ENCODE measurements at regions not wholly inside any gene's neighbourhood (a gene's known extent, or its start where the extent isn't known, plus 50 kb on each side); places are given as distances from the start of the nearest gene placed in this dataset.

DNA sequence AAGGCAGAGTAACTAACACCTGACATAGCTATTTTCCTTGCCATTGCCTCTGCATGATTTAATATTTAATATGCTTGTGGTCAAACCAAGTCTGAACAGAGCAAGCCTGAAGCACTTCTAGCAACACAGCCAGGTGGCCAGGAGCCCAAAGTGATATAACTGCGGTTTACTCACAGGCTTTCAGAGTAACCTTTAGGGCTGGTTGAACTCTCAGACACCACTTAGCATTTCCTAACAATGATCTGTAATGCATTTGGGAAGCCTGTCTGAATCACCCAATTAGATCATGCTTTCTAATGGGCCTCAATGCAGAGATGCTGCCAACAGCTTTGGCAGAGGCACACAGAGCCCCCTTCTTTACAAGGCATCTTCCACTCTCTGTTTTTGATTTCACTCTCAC lies 96.1 kb downstream of the FDX1 start:
- TF ChIP-seq POLR2A (IDR thresholded peaks at IDR 0.05): no peak
- TF ChIP-seq CTCF (IDR thresholded peaks at IDR 0.05): no peak
- Histone ChIP-seq H3K4me1 (no peaks in the 10 kb centered on the region), H3K27me3 (no peaks in the 10 kb centered on the region), H3K9me3 (no peaks in the 10 kb centered on the region), H3K36me3 (no peaks in the 10 kb centered on the region), H3K27ac (peak overlapping the region in 1 of 2 donors; percentile 63), H3K4me3 (no peak overlapping the region)
- intact Hi-C loops (cut with DNase I; ENCODE audit: low total_unique reads): no loop called here
- peak; percentile 63 to 70 for DNase-seq

DNA sequence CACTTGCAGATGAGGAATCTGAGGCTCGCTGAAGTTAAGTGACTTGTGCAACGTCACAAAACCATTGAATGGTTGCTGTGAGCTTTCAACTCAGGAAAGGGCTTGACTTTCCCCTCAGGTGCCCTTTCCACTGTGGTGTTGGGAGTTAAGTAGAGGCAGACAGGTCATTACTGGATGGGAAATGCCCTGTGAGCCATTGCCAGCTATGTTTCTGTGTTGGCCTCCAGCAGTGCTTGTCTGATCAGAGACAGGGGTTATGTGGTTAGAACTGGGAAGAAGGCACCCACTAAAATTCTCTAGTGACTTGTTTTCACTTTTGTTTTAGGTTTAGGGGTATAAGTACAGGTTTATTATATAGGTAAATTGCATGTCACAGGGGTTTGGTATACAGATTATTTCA lies 96.6 kb downstream of the FDX1 start:
- no peaks in the 10 kb centered on the region for H3K4me1 ChIP-seq
- no peak for DNase-seq
- TF ChIP-seq CTCF (IDR thresholded peaks at IDR 0.05) (no peak), POLR2A (IDR thresholded peaks at IDR 0.05) (no peak)
- H3K36me3 ChIP-seq: no peaks in the 10 kb centered on the region
- peak overlapping the region in 1 of 2 donors; percentile 63 for H3K27ac ChIP-seq
- H3K27me3 ChIP-seq: no peaks in the 10 kb centered on the region
- no peak overlapping the region for H3K4me3 ChIP-seq
- H3K9me3 ChIP-seq: no peaks in the 10 kb centered on the region
- intact Hi-C loops (cut with DNase I; ENCODE audit: low total_unique reads): no loop called here
